Stimulated activated naive B cell treated with anti-CD40 and anti-IgM and Interleukin-4, amounts not matched to agents 10 μg/mL and 1 μg/mL and 100 μg/mL, for 72 hours (primary cell): ENCODE measurements at regions not wholly inside any gene's neighbourhood (a gene's known extent, or its start where the extent isn't known, plus 50 kb on each side); places are given as distances from the start of the nearest gene placed in this dataset.

Experiments
- ATAC-seq, 2 donors: fragments of 150-1000 bp; cut with Tn5 transposase; replicated peaks; 2 replicates each; pipeline ENCODE4 v1.10.0; 2021; ENCODE audit warnings: moderate library complexity in 1 of 2
- DNase-seq: peaks from one replicate; pipeline ENCODE4 v3.0.0; 2021
- H3K27ac Mint-ChIP-seq: one replicate; pipeline ENCODE4 v1.8.0; 2022; ENCODE audit warnings: mild to moderate bottlenecking, mixed read lengths
- H3K27me3 Mint-ChIP-seq, 2 donors: one replicate each; pipeline ENCODE4 v1.8.0; 2022; ENCODE audit warnings: mixed read lengths in 2 of 2
- H3K36me3 Mint-ChIP-seq, 2 donors: one replicate each; pipeline ENCODE4 v1.8.0; 2022; ENCODE audit warnings: mixed read lengths in 2 of 2, mild to moderate bottlenecking in 1 of 2
- H3K4me1 Mint-ChIP-seq, 2 donors: one replicate each; pipeline ENCODE4 v1.8.0; 2022; ENCODE audit warnings: mixed read lengths in 2 of 2, mild to moderate bottlenecking in 1 of 2
- H3K4me3 Mint-ChIP-seq, 2 donors: one replicate each; pipeline ENCODE4 v1.8.0; 2022; ENCODE audit warnings: mild to moderate bottlenecking in 2 of 2, mixed read lengths in 2 of 2, moderate library complexity in 1 of 2
- H3K9me3 Mint-ChIP-seq, 2 donors: one replicate each; pipeline ENCODE4 v1.8.0; 2022; ENCODE audit warnings: mixed read lengths in 2 of 2, mild to moderate bottlenecking in 1 of 2

DNA sequence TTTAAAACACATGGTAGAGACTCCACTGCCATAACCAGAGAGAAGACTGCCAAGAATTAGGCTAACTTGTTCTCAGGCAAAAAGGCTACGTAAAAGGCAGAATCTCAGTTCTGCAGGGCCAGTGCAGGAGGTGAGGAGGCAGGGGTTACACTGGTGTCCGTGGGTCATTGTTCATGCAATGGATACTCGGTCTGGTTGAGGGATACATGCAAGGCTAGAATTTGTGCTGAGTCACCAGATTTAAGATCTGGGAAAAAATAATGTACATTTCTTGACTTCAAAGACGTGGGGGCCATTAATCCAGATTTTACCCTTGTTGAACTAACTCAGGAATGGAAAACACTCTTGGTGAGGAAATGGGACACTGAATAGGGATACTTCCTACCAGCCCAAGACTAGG is 52.3 kb upstream of the DPH5 start:
- peaks cover 34 to 45% of the 10 kb centered on the region in 2 donors for H3K36me3 Mint-ChIP-seq
- H3K9me3 Mint-ChIP-seq: peaks cover 3 to 4% of the 10 kb centered on the region in 2 donors
- H3K4me1 Mint-ChIP-seq: peaks cover 20 to 38% of the 10 kb centered on the region in 2 donors
- H3K4me3 Mint-ChIP-seq: no peak overlapping the region
- no peaks in the 10 kb centered on the region for H3K27me3 Mint-ChIP-seq
- ATAC-seq: no peak
- DNase-seq: no peak
- H3K27ac Mint-ChIP-seq: no peak overlapping the region

DNA sequence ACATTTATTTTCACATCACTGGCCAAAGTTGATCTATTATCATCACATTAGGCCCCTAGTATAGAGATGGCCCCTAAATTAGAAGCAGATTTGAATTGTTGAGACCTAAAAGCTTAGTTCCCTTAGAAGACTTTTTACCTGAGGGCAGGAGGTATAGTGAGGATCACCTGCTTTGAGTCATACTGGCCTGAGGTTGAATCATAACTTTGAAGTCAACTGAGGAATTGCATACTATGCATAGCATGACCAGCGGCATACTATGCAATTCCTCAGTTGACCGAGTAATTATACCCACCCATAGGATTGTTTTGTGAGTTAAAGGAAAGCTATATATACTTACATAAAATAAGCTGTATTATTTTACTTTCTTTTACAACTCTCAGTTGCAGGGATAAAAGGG is 50.3 kb upstream of the DPH5 start:
- Mint-ChIP-seq H3K4me3 (no peak overlapping the region), H3K9me3 (no peaks in the 10 kb centered on the region), H3K4me1 (peaks cover 29 to 38% of the 10 kb centered on the region in 2 donors), H3K27me3 (no peaks in the 10 kb centered on the region), H3K27ac (no peak overlapping the region), H3K36me3 (peaks cover 28 to 37% of the 10 kb centered on the region in 2 donors)
- ATAC-seq (no peak), DNase-seq (no peak)
